Hepatocyte (in vitro differentiated cells): ENCODE measurements at regions not wholly inside any gene's neighbourhood (a gene's known extent, or its start where the extent isn't known, plus 50 kb on each side); places are given as distances from the start of the nearest gene placed in this dataset.

Experiments
- EZH2 ChIP-seq: fragments of 200-600 bp; sonication (generic); IDR thresholded peaks from 2 replicates; pipeline ENCODE4 v1.6.1; 2016; ENCODE audit warnings: antibody characterized with exemption, mild to moderate bottlenecking, borderline replicate concordance
- EZH2phosphoT487 ChIP-seq: fragments of 200-600 bp; sonication (generic); IDR thresholded peaks from one replicate; pipeline ENCODE4 v1.6.1; 2018; ENCODE audit warnings: antibody characterized with exemption, mild to moderate bottlenecking, low read depth, moderate library complexity; ENCODE audit not compliant: unreplicated experiment, severe bottlenecking
- TF ChIP-seq, protein P1 (sequence below): fragments of 200-600 bp; sonication (generic); IDR thresholded peaks from 2 replicates; pipeline ENCODE4 v1.5.1; 2016; ENCODE audit warnings: antibody characterized with exemption, mild to moderate bottlenecking; ENCODE audit not compliant: poor library complexity

DNA sequence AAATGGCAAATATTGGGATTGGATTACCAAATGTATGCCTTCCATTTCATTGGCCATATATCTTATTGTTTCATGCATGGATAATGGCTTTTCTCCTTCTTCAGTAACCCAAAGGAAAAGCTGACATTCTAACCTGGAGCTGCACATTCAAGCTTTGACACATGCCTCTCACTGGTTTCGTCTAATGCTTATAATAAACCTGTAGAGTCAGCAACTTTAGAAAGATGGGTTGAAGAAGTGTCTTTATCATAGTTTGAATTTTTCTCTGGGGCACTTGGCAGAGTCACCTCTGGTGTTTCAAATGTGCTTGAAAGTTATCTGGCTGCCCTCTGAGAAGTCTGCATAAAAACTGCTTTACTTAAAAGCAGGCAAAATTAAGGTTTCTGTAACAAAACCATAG is 55.4 kb upstream of the GOLGA8A start:
- TF ChIP-seq, protein P1, sequence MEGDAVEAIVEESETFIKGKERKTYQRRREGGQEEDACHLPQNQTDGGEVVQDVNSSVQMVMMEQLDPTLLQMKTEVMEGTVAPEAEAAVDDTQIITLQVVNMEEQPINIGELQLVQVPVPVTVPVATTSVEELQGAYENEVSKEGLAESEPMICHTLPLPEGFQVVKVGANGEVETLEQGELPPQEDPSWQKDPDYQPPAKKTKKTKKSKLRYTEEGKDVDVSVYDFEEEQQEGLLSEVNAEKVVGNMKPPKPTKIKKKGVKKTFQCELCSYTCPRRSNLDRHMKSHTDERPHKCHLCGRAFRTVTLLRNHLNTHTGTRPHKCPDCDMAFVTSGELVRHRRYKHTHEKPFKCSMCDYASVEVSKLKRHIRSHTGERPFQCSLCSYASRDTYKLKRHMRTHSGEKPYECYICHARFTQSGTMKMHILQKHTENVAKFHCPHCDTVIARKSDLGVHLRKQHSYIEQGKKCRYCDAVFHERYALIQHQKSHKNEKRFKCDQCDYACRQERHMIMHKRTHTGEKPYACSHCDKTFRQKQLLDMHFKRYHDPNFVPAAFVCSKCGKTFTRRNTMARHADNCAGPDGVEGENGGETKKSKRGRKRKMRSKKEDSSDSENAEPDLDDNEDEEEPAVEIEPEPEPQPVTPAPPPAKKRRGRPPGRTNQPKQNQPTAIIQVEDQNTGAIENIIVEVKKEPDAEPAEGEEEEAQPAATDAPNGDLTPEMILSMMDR = no peak
- TF ChIP-seq EZH2 (no peak), EZH2phosphoT487 (no peak)
